K562 (cell line): ENCODE measurements at regions not wholly inside any gene's neighbourhood (a gene's known extent, or its start where the extent isn't known, plus 50 kb on each side); places are given as distances from the start of the nearest gene placed in this dataset.

Source experiments
- ATAC-seq: fragments of 200-7000 bp; cut with Tn5 transposase; 3 replicates; pipeline ENCODE4 v1.9.1; 2020; ENCODE audit warnings: moderate library complexity
- BruUV-seq: library from RNA; stranded (reverse); fragments of 400-500 nt; replicated peaks from 2 replicates; lab custom pipeline; 2021; lab: Mats Ljungman, UMichigan
- CTCF ChIA-PET: fragments of 300-600 bp; formaldehyde crosslinking; extraction: SDS; loops from one replicate; lab custom pipeline; 2021; ENCODE audit warnings: low intra/inter-chr PET ratio; lab: Yijun Ruan, JAX
- POLR2A ChIA-PET: fragments of 300-600, 350-650 bp; sonication (Branson Sonifier 250); formaldehyde crosslinking; extraction: SDS; loops from one replicate; lab custom pipeline; 2021; ENCODE audit warnings: antibody characterized with exemption, inconsistent platforms; lab: Yijun Ruan, JAX
- DNase-seq, 4 experiments: peaks; one replicate each; pipeline versions ENCODE4 v3.0.0 to v3.0.0-alpha.2; 2011 to 2018; ENCODE audit warnings: low spot score in 3 of 4, mixed read lengths in 3 of 4; ENCODE audit errors: extremely low read depth in 1 of 4
- FAIRE-seq: peaks from 2 replicates; lab custom pipeline; 2011; peaks lifted over from hg19 to GRCh38; lab: Jason Lieb, UNC
- H2AFZ ChIP-seq: 2 replicates; pipeline ENCODE4 v1.6.0; 2011; ENCODE audit warnings: low read depth, low read length, control low read depth, inconsistent platforms
- H3K27ac ChIP-seq: fragments of 200-600 bp; 3 replicates; pipeline ENCODE4 v1.8.0; 2011; ENCODE audit warnings: low read depth, mild to moderate bottlenecking, control low read depth, inconsistent platforms, low read length, moderate library complexity, mixed read lengths; ENCODE audit errors: extremely low read depth
- H3K27me3 ChIP-seq, 2 experiments: fragments of 300-600 bp in 1 of 2; 2 replicates in 1 of 2; 3 replicates in 1 of 2; pipeline versions ENCODE4 v1.6.0 to v1.8.0; 2011; ENCODE audit warnings: inconsistent platforms in 2 of 2, low read length in 2 of 2, mild to moderate bottlenecking in 1 of 2, mixed read lengths in 1 of 2, moderate library complexity in 1 of 2; ENCODE audit not compliant: control insufficient read depth in 2 of 2, insufficient read depth in 2 of 2
- H3K36me3 ChIP-seq: fragments of 300-600 bp; 3 replicates; pipeline ENCODE4 v1.8.0; 2011; ENCODE audit warnings: mild to moderate bottlenecking, low read length, inconsistent platforms; ENCODE audit not compliant: control insufficient read depth, insufficient read depth
- H3K4me1 ChIP-seq, 2 experiments: fragments of 200-600 bp in 1 of 2; replicated peaks in 1 of 2; 2 replicates in 1 of 2; 3 replicates in 1 of 2; pipeline versions ENCODE4 v1.5.1 to v1.8.0; 2011; ENCODE audit warnings: inconsistent platforms in 2 of 2, low read length in 2 of 2, mild to moderate bottlenecking in 1 of 2, mixed read lengths in 1 of 2, moderate library complexity in 1 of 2; ENCODE audit not compliant: control insufficient read depth in 2 of 2, insufficient read depth in 2 of 2
- H3K4me2 ChIP-seq: 2 replicates; pipeline ENCODE4 v1.6.1; 2011; ENCODE audit warnings: low read length, control low read depth, inconsistent platforms, mixed read lengths; ENCODE audit not compliant: insufficient read depth
- H3K4me3 ChIP-seq: fragments of 200-600 bp; sonication (generic), shearing (Covaris generic); 2 replicates; pipeline ENCODE4 v1.5.1; 2016; ENCODE audit warnings: control low read depth, inconsistent platforms
- H3K79me2 ChIP-seq: fragments of 200-600 bp; 3 replicates; pipeline ENCODE4 v1.8.0; 2011; ENCODE audit warnings: low read length, inconsistent platforms; ENCODE audit not compliant: control insufficient read depth, insufficient read depth
- H3K9ac ChIP-seq, 2 experiments: 2 replicates each; pipeline versions ENCODE4 v1.6.0 to v1.6.1; 2011; ENCODE audit warnings: low read depth in 2 of 2, low read length in 2 of 2, control low read depth in 1 of 2, inconsistent platforms in 1 of 2, mild to moderate bottlenecking in 1 of 2, mixed read lengths in 1 of 2; ENCODE audit not compliant: insufficient read depth in 1 of 2
- H3K9me1 ChIP-seq: one replicate; pipeline ENCODE4 v1.6.0; 2011; ENCODE audit warnings: inconsistent platforms, mild to moderate bottlenecking, low read length, moderate library complexity; ENCODE audit not compliant: control insufficient read depth, insufficient read depth
- H3K9me3 ChIP-seq: replicated peaks from 2 replicates; pipeline ENCODE4 v1.5.1; 2011; ENCODE audit warnings: low read depth, low read length, inconsistent platforms; ENCODE audit not compliant: control insufficient read depth, insufficient read depth
- H4K20me1 ChIP-seq: replicated peaks from 2 replicates; pipeline ENCODE4 v1.6.1; 2011; ENCODE audit warnings: low read length, inconsistent platforms, mixed read lengths; ENCODE audit not compliant: control insufficient read depth, insufficient read depth
- ATF1 ChIP-seq, 2 experiments: fragments of 450-650 bp in 1 of 2; IDR thresholded peaks; 2 replicates each; pipeline ENCODE4 v1.6.1; 2016; ENCODE audit warnings: missing compliant biosample characterization in 1 of 2, missing genetic modification characterization in 1 of 2
- BDP1 ChIP-seq: IDR thresholded peaks from 3 replicates; pipeline ENCODE4 v1.6.1; 2011; ENCODE audit not compliant: insufficient read length, insufficient read depth
- CBX5 ChIP-seq: IDR thresholded peaks from 2 replicates; pipeline ENCODE4 v1.6.1; 2014; ENCODE audit warnings: low read depth, borderline replicate concordance
- HDAC8 ChIP-seq: fragments of 450-650 bp; IDR thresholded peaks from 2 replicates; pipeline ENCODE4 v1.6.1; 2016; ENCODE audit warnings: mild to moderate bottlenecking, missing genetic modification characterization, moderate library complexity, missing compliant biosample characterization
- NRF1 ChIP-seq, 2 experiments: fragments of 450-650 bp; IDR thresholded peaks in 1 of 2; conservative IDR thresholded peaks in 1 of 2; 2 replicates each; pipeline ENCODE4 v1.6.1; 2014; ENCODE audit warnings: mild to moderate bottlenecking in 2 of 2
- RBM14 ChIP-seq: fragments of 200-400 bp; formaldehyde crosslinking; IDR thresholded peaks from 2 replicates; pipeline ENCODE4 v1.6.1; 2018; ENCODE audit warnings: low read depth, mild to moderate bottlenecking, low read length, moderate library complexity, borderline replicate concordance; ENCODE audit not compliant: insufficient read depth
- RBM25 ChIP-seq: fragments of 200-400 bp; formaldehyde crosslinking; IDR thresholded peaks from 2 replicates; pipeline ENCODE4 v1.6.1; 2018; ENCODE audit warnings: low read length, low read depth, moderate library complexity; ENCODE audit not compliant: severe bottlenecking
- SMARCA4 ChIP-seq: fragments of 450-650 bp; IDR thresholded peaks from 2 replicates; pipeline ENCODE4 v1.6.1; 2016
- SOX6 ChIP-seq: fragments of 450-650 bp; IDR thresholded peaks from 2 replicates; pipeline ENCODE4 v1.6.1; 2014; ENCODE audit warnings: mild to moderate bottlenecking
- ZNF133 ChIP-seq: fragments of 250-450 bp; sonication (Bioruptor Pico); IDR thresholded peaks from 2 replicates; pipeline ENCODE4 v1.4.0; 2020; ENCODE audit warnings: mild to moderate bottlenecking
- ZNF212 ChIP-seq: fragments of 450-650 bp; formaldehyde crosslinking; IDR thresholded peaks from 2 replicates; pipeline ENCODE4 v1.4.0; 2020; ENCODE audit warnings: mild to moderate bottlenecking
- WGBS: fragments of 100-300 bp; shearing (Covaris generic); methylation state at CpG from one replicate; pipeline ENCODE4 v1.1.6; 2016; ENCODE audit warnings: low coverage, mixed read lengths; ENCODE audit not compliant: insufficient coverage; ENCODE audit errors: missing lambda C conversion rate; 5-methylcytosine and 5-hydroxymethylcytosine counted together
- in situ Hi-C: fragments of 300-500 bp; cut with MboI; formaldehyde crosslinking; loops from 4 replicates; pipeline ENCODE4 v1.15.0; 2018; ENCODE audit warnings: inconsistent platforms, mixed read lengths
- intact Hi-C: fragments of 100-400 bp; cut with micrococcal nuclease; formaldehyde crosslinking; loops from 2 replicates; pipeline ENCODE4 v1.14.2; 2022
- TF ChIP-seq, protein P1 (sequence below), 2 experiments: fragments of 450-650 bp; conservative IDR thresholded peaks; 2 replicates each; pipeline ENCODE4 v1.6.1; 2017; ENCODE audit warnings: mild to moderate bottlenecking in 2 of 2, moderate library complexity in 2 of 2
- TF ChIP-seq, protein P2 (sequence below): fragments of 450-650 bp; IDR thresholded peaks from 2 replicates; pipeline ENCODE4 v1.6.1; 2017; ENCODE audit warnings: antibody characterized with exemption, mild to moderate bottlenecking
- TF ChIP-seq, protein P3 (sequence below): sonication (generic); formaldehyde crosslinking; IDR thresholded peaks from 2 replicates; pipeline ENCODE4 v1.8.0; 2022; ENCODE audit warnings: mild to moderate bottlenecking, low read depth, missing genetic modification reagents

GRCh38 chr4:159434871-159435241, 332.0 kb downstream of the RAPGEF2 start:
- no peak for FAIRE-seq
- Histone ChIP-seq H3K36me3 (no peaks in the 10 kb centered on the region), H3K27ac (no peak overlapping the region), H3K79me2 (no peaks in the 10 kb centered on the region), H3K9me1 (no peaks in the 10 kb centered on the region), H2AFZ (no peak overlapping the region), H3K4me1 (no peaks in the 10 kb centered on the region), H3K4me3 (no peak overlapping the region), H3K9ac (no peak overlapping the region), H3K4me2 (no peak overlapping the region), H3K27me3 (peaks cover 2 to 6% of the 10 kb centered on the region in 2 experiments; a peak in 1 of 5 replicates), H4K20me1 (no peaks in the 10 kb centered on the region), H3K9me3 (no peaks in the 10 kb centered on the region)
- BruUV-seq: no TSS peak
- in situ Hi-C loops: loop anchor here (25.0 kb wide), 2 partner anchors 698 to 1173 kb away; no protein-coding TSS in a partner anchor
- ChIA-PET CTCF (no interaction called here), POLR2A (no interaction called here)
- WGBS: 52% methylated on average over 8 of the region's 8 CpGs
- DNase-seq: no peak
- ATAC-seq: no peak
- intact Hi-C loops: no loop called here
- no peak for TF ChIP-seq ATF1 (CRISPR knock-in tag; IDR thresholded peaks at IDR 0.05)
- no peak for TF ChIP-seq ATF1 (tag; IDR thresholded peaks at IDR 0.05)
- TF ChIP-seq, protein P1, sequence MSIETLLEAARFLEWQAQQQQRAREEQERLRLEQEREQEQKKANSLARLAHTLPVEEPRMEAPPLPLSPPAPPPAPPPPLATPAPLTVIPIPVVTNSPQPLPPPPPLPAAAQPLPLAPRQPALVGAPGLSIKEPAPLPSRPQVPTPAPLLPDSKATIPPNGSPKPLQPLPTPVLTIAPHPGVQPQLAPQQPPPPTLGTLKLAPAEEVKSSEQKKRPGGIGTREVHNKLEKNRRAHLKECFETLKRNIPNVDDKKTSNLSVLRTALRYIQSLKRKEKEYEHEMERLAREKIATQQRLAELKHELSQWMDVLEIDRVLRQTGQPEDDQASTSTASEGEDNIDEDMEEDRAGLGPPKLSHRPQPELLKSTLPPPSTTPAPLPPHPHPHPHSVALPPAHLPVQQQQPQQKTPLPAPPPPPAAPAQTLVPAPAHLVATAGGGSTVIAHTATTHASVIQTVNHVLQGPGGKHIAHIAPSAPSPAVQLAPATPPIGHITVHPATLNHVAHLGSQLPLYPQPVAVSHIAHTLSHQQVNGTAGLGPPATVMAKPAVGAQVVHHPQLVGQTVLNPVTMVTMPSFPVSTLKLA (conservative IDR thresholded peaks at IDR 0.05): no peak
- no peak for TF ChIP-seq SMARCA4
- TF ChIP-seq NRF1 (conservative IDR thresholded peaks at IDR 0.05 in 1 of 2, IDR thresholded peaks at IDR 0.05 in 1 of 2): no peak
- TF ChIP-seq, protein P2, sequence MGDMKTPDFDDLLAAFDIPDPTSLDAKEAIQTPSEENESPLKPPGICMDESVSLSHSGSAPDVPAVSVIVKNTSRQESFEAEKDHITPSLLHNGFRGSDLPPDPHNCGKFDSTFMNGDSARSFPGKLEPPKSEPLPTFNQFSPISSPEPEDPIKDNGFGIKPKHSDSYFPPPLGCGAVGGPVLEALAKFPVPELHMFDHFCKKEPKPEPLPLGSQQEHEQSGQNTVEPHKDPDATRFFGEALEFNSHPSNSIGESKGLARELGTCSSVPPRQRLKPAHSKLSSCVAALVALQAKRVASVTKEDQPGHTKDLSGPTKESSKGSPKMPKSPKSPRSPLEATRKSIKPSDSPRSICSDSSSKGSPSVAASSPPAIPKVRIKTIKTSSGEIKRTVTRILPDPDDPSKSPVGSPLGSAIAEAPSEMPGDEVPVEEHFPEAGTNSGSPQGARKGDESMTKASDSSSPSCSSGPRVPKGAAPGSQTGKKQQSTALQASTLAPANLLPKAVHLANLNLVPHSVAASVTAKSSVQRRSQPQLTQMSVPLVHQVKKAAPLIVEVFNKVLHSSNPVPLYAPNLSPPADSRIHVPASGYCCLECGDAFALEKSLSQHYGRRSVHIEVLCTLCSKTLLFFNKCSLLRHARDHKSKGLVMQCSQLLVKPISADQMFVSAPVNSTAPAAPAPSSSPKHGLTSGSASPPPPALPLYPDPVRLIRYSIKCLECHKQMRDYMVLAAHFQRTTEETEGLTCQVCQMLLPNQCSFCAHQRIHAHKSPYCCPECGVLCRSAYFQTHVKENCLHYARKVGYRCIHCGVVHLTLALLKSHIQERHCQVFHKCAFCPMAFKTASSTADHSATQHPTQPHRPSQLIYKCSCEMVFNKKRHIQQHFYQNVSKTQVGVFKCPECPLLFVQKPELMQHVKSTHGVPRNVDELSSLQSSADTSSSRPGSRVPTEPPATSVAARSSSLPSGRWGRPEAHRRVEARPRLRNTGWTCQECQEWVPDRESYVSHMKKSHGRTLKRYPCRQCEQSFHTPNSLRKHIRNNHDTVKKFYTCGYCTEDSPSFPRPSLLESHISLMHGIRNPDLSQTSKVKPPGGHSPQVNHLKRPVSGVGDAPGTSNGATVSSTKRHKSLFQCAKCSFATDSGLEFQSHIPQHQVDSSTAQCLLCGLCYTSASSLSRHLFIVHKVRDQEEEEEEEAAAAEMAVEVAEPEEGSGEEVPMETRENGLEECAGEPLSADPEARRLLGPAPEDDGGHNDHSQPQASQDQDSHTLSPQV: no peak
- TF ChIP-seq, protein P3, sequence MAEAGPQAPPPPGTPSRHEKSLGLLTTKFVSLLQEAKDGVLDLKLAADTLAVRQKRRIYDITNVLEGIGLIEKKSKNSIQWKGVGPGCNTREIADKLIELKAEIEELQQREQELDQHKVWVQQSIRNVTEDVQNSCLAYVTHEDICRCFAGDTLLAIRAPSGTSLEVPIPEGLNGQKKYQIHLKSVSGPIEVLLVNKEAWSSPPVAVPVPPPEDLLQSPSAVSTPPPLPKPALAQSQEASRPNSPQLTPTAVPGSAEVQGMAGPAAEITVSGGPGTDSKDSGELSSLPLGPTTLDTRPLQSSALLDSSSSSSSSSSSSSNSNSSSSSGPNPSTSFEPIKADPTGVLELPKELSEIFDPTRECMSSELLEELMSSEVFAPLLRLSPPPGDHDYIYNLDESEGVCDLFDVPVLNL: no peak
- no peak for TF ChIP-seq ZNF133 (CRISPR knock-in tag)
- TF ChIP-seq HDAC8: no peak
- no peak for TF ChIP-seq SOX6
- TF ChIP-seq BDP1: no peak
- TF ChIP-seq RBM14: no peak
- TF ChIP-seq CBX5: no peak
- TF ChIP-seq ZNF212 (CRISPR knock-in tag): no peak
- no peak for TF ChIP-seq RBM25
